Parathyroid adenoma (tissue), 2 donors: ENCODE measurements at regions not wholly inside any gene's neighbourhood (a gene's known extent, or its start where the extent isn't known, plus 50 kb on each side); places are given as distances from the start of the nearest gene placed in this dataset.

Source experiments
- H2AFZ ChIP-seq: fragments of 300-600 bp; sonication (generic); one replicate; pipeline ENCODE4 v1.7.0; 2017; ENCODE audit warnings: antibody characterized with exemption, mild to moderate bottlenecking
- H3K27ac ChIP-seq: fragments of 300-600 bp; sonication (generic); one replicate; pipeline ENCODE4 v1.7.0; 2017
- H3K27me3 ChIP-seq: fragments of 300-600 bp; sonication (generic); one replicate; pipeline ENCODE4 v1.7.0; 2017; ENCODE audit warnings: low read length; ENCODE audit not compliant: control insufficient read depth, insufficient read depth
- H3K36me3 ChIP-seq: fragments of 300-600 bp; sonication (generic); one replicate; pipeline ENCODE4 v1.7.0; 2017; ENCODE audit warnings: low read length; ENCODE audit not compliant: control insufficient read depth, insufficient read depth
- H3K4me1 ChIP-seq: fragments of 300-600 bp; sonication (generic); one replicate; pipeline ENCODE4 v1.7.0; 2017; ENCODE audit warnings: control low read depth
- H3K4me2 ChIP-seq: fragments of 300-600 bp; sonication (generic); one replicate; pipeline ENCODE4 v1.7.0; 2017; ENCODE audit warnings: low read length
- H3K4me3 ChIP-seq: fragments of 300-600 bp; sonication (generic); one replicate; pipeline ENCODE4 v1.7.0; 2017; ENCODE audit warnings: low read depth, low read length
- H3K79me2 ChIP-seq: fragments of 300-600 bp; sonication (generic); one replicate; pipeline ENCODE4 v1.7.0; 2017; ENCODE audit warnings: control low read depth
- H3K9ac ChIP-seq: fragments of 300-600 bp; sonication (generic); one replicate; pipeline ENCODE4 v1.7.0; 2017; ENCODE audit warnings: mild to moderate bottlenecking
- H3K9me3 ChIP-seq: fragments of 300-600 bp; sonication (generic); one replicate; pipeline ENCODE4 v1.7.0; 2017; ENCODE audit warnings: low read length; ENCODE audit not compliant: control insufficient read depth
- CTCF ChIP-seq: fragments of 300-600 bp; sonication (generic); IDR thresholded peaks from one replicate; pipeline ENCODE4 v1.7.0; 2017; ENCODE audit warnings: antibody characterized with exemption, mild to moderate bottlenecking
- donor health status: primary hyperparathyroidism.

GRCh38 chr10:71134732-71135211 is 77.6 kb upstream of the UNC5B start:
- Histone ChIP-seq H3K27ac (no peak overlapping the region), H3K4me1 (no peaks in the 10 kb centered on the region), H3K79me2 (no peaks in the 10 kb centered on the region), H3K9me3 (no peaks in the 10 kb centered on the region), H3K9ac (no peak overlapping the region), H3K36me3 (no peaks in the 10 kb centered on the region), H3K4me2 (no peak overlapping the region), H2AFZ (no peak overlapping the region), H3K4me3 (no peak overlapping the region), H3K27me3 (no peaks in the 10 kb centered on the region)
- no peak for TF ChIP-seq CTCF

GRCh38 chr10:71135236-71135635 is 77.1 kb upstream of the UNC5B start:
- no peaks in the 10 kb centered on the region for H3K4me1 ChIP-seq
- no peak overlapping the region for H3K4me2 ChIP-seq

DNA sequence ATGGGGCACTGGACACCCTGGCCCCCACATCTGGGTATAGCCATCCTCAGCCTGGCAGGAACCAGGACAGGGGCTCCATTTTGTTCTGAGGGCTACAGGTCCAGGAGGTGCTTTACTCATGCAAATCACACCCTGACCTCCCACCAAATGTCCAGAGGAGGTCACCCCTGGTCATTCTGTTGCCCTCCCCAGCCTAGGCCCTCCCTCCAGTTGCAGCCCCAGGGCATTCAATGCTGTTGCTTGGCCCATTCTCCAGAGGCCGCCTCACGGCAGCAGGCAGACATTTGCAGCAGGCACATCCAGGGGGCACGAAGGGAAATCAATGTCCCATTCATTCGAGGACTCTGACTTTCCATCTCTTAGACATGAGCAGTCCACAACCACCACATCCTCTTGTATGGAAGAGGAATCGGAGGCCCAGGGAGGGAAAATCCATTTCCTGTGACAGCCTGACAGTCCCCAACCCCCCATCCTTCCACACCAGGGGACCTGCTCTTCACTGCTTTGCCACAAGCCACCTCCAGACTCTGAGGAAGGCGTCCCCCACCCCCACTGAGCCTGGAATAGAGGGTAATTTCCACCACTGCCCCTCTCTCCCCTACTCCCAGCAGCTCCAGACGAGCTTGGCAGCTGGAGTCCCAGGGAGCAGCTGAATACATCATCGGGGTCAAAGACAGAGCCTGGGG is 76.2 kb upstream of the UNC5B start:
- Histone ChIP-seq H3K4me1 (no peaks in the 10 kb centered on the region), H3K9ac (no peak overlapping the region), H3K4me3 (no peak overlapping the region), H2AFZ (no peak overlapping the region), H3K27ac (no peak overlapping the region), H3K4me2 (no peak overlapping the region), H3K79me2 (no peaks in the 10 kb centered on the region), H3K27me3 (no peaks in the 10 kb centered on the region), H3K36me3 (no peaks in the 10 kb centered on the region), H3K9me3 (no peaks in the 10 kb centered on the region)
- no peak for TF ChIP-seq CTCF

More at GRCh38 chr10:71135236-71135635, 77.1 kb upstream of the UNC5B start:
- Histone ChIP-seq H3K9me3 (no peaks in the 10 kb centered on the region), H3K9ac (no peak overlapping the region), H3K27me3 (no peaks in the 10 kb centered on the region), H3K4me3 (no peak overlapping the region), H3K36me3 (no peaks in the 10 kb centered on the region), H3K79me2 (no peaks in the 10 kb centered on the region), H2AFZ (no peak overlapping the region), H3K27ac (no peak overlapping the region)
- no peak for TF ChIP-seq CTCF

DNA sequence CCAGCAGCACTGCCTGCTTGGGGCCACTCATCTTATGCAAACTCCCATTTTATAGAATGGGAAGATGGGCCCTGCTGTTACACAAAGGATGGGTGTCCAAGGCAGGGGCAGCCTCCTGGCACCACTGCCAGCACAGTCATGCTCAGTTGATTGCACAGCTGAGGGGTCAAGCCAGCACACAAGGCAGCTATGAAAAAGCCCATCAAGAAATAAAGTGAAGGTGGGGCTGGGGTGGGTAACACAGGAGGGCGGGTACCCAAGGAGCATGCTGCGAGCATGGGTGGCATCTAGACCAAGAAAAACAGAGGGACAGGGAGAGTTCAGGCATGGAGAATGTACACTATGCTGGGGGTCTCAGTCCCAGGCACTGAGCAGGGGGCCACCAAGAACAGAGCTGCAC is 74.7 kb upstream of the UNC5B start:
- H3K9ac ChIP-seq = no peak overlapping the region
- no peaks in the 10 kb centered on the region for H3K9me3 ChIP-seq
- no peak overlapping the region for H3K4me3 ChIP-seq
- no peaks in the 10 kb centered on the region for H3K27me3 ChIP-seq
- no peak overlapping the region for H3K4me2 ChIP-seq
- TF ChIP-seq CTCF = no peak
- H3K4me1 ChIP-seq = no peaks in the 10 kb centered on the region
- H3K36me3 ChIP-seq = no peaks in the 10 kb centered on the region
- no peak overlapping the region for H2AFZ ChIP-seq
- no peak overlapping the region for H3K27ac ChIP-seq
- H3K79me2 ChIP-seq = no peaks in the 10 kb centered on the region

- Histone ChIP-seq H3K4me2 (no peak overlapping the region), H3K4me3 (no peak overlapping the region), H3K9ac (no peak overlapping the region), H3K27ac (no peak overlapping the region), H3K36me3 (no peaks in the 10 kb centered on the region), H3K9me3 (no peaks in the 10 kb centered on the region), H2AFZ (no peak overlapping the region), H3K27me3 (no peaks in the 10 kb centered on the region), H3K4me1 (no peaks in the 10 kb centered on the region), H3K79me2 (no peaks in the 10 kb centered on the region)
- TF ChIP-seq CTCF = no peak
Measured at GRCh38 chr10:71138166-71138830, 74.1 kb upstream of the UNC5B start.
